NOMO-1 (cell line): ENCODE measurements at regions not wholly inside any gene's neighbourhood (a gene's known extent, or its start where the extent isn't known, plus 50 kb on each side); places are given as distances from the start of the nearest gene placed in this dataset.
"Not testable (repeated sequence)": the region's sequence is repeated elsewhere in the genome, so short reads cannot be mapped to it uniquely, and the experiment has no call there.

ENCODE experiments used
- DNase-seq, 2 experiments: peaks; one replicate each; lab custom pipeline; 2025; ENCODE audit not compliant: unreplicated experiment in 2 of 2; lab: John Stamatoyannopoulos, UW

GRCh38 chr13:83162493-83162892, 719.8 kb downstream of the SLITRK1 start:
- DNase-seq = no peak

DNA sequence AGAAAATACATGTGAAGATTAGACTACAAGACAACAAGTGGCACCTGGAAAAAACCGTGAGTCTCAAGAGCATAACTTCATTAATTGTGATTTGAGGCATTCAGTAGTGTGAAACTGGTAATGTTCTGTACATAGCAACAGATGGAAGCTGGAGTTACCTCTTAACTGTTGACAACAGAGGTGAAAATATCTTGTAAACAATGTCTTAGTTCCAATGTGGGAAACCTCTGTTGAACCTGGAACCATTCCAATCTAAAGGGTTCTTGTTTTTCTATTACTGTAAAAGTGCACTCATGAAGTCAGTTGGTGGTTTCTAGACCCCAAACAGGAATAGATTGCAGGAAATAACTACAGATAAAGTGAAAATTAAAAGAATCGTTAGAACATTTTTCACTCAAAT, 728.4 kb downstream of the SLITRK1 start:
- no peak for DNase-seq

DNA sequence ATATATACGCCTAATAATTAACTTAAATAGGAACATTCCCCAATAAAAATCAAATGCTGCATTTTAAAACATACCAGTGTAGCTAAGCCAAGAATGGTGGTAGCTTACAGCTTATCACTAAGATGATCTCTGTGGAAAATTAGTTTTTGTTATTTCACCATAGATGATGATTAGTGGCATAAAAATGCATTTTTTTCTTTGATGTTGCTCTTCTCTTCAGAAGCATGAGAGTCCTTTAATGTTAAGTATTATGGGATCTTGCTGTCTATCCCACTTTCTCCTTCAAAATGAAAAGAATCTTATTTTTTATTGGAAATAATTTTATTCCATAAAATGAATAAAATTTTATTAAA, 731.0 kb downstream of the SLITRK1 start:
- DNase-seq = no peak

DNA sequence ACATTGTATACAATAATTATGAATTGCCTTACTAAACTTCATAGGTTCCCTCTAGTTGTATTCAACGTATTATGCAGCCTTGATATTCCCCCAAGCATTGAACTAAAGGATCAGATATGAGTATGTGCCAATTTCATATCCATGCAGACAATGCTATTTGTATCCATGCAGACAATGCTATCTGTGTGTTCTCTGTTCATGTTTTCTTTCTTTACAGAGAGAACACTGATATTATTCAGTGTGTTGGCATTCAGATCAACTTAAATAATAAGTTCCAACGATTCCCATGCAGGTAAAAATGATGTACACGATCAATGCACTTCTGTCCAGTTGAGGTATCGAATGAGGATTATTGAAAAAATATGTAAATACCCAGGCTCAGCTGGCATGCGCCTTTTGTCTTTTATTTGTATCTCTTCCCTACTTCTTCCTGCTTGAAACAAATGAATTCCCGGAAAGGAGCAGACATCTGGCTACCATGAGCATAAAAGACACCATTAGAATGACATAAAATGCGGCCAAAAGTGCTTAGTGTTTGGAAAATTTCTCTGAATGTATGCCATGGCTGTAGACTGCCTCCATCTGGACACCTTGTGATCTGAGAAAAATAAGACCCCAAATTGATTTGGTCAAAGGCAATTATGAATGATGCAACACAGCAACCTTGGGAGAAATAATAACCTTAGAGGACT, 731.5 kb downstream of the SLITRK1 start:
- DNase-seq = no peak

- no peak for DNase-seq
These were observed 745.6 kb downstream of the SLITRK1 start for GRCh38 chr13:83136660-83137059.

DNA sequence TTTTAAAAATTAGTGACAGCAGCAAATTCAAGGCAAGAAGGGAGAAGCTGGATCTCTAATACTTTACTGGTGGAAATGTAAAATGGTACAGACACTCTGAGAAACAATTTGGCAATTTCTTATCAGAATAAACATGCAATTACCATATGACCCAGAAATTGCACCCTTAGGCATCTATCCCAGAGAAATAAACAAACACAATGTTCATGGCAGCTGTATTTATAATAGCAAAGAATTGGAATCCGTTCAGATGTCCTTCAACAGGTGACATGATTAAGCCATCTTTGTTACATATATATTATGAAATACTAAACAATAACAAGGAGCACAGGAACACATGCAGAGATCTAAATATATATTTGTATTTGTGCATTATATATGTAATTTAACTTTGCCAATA, 756.5 kb downstream of the SLITRK1 start:
- no peak for DNase-seq

- DNase-seq = no peak
These were observed 760.4 kb downstream of the SLITRK1 start for GRCh38 chr13:83121896-83122295.

DNA sequence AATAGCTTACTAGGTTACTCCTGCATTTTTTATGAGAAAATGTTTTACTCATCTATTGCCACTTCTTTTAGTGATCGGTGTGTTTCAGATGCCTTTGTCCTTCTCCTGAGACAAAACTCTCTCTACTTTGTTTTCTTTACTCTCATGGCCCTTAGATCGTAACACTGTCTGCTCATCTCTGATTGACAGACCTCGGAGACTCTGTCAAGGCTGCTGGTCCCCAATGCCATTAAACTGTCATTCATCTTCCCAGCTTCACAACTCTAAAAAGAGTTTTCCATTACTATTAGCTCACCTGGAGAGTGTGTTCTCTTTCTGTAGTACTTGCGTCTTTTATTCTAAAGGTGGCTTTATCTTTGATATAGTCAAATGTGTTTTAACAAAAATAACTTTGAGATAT, 765.2 kb downstream of the SLITRK1 start:
- DNase-seq = no peak

GRCh38 chr13:83101574-83102247, 780.6 kb downstream of the SLITRK1 start:
- not testable (repeated sequence) for DNase-seq

DNA sequence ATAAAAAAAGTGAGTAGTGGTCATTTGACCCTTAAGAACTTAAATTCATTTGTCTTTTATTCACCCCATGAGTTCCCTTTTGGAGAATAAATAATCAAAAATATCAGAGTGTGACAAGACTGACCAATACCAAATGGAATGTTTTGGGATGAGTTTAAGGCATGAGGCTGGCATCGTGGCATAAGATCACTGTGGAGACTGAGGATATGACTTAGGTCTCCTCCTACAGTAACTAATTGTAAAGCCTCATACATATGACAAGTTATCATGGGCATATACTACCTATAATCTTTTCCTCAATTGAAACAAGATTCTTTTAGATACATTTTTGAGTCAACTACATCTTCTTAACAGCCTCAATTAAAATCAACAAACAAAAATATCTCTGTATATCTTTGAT, 782.0 kb downstream of the SLITRK1 start:
- no peak for DNase-seq

DNA sequence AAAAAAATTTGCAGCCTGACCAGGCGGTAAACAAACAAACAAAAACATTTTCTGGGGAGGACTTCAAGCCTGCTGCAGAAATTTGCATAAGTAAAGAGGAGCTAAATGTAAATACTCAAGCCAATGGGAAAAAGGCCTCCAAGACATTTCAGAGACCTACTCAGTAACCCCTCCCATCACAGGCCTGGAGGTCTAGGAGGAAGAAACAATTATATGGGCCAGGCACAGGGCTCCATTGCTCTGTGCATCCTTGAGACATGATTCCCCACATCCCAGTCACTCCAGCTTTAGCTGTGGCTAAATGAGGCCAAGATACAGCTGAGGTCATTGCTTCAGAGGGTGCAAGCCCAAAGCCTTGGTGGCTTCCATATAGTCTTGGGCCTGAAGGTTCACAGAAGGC, 793.4 kb downstream of the SLITRK1 start:
- no peak for DNase-seq

DNA sequence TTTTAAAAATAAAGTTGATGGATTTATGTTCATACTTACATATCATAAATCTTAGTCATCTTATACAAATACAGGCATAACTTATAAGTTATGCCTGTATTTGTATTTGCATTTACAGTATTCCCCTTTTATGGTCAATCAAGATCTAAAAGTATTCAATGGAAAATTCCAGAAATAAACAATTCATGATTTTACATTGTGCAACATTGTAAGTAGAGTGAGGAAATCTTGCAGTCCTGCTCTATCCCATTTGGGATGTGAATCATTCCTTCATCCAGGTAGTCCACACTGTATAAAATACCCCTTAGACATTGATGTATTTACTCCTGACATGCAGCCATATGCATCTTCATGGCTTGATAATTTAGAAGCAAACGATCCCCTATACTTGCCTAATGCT, 795.3 kb downstream of the SLITRK1 start:
- no peak for DNase-seq

DNA sequence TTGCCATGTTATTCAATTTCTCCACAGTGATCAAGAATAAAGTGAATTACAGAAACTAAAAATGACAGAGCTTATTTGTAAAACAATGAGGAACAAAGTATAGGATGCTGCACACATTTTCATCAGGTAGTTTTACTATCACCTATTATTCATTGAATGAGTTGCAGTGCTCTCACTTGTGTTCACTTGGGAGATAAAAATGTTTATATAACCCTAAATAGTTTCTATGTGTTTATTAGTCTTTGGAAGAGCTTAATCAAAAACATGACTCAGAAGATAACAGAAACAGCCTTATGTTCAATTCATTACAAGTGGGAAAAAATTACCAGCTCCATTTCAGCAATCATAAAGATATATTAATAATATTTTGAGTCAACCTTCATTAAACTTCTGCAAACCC, 796.2 kb downstream of the SLITRK1 start:
- DNase-seq = no peak

GRCh38 chr13:83085186-83085900, 796.9 kb downstream of the SLITRK1 start:
- DNase-seq = no peak

DNA sequence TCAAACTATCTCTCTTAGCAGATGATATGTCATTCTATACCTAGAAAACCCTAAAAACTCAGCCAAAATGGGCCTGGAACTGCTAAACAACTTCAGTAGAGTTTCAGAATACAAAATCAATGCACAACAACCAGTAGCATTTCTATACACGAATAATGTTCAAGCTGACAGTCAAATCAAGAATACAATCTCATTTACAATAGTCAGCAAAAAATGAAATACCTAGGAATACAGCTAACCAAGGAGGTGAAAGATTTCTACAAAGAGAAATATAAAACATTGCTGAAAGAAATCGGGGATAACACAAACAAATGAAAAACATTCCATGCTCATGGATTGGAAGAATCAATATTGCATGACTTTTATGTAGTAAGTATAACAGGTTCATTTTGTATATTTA, 804.8 kb downstream of the SLITRK1 start:
- no peak for DNase-seq

- not testable (repeated sequence) for DNase-seq
These were observed 808.3 kb downstream of the SLITRK1 start for GRCh38 chr13:83073930-83074329.

GRCh38 chr13:83065108-83065507, 817.2 kb downstream of the SLITRK1 start:
- DNase-seq = no peak

DNA sequence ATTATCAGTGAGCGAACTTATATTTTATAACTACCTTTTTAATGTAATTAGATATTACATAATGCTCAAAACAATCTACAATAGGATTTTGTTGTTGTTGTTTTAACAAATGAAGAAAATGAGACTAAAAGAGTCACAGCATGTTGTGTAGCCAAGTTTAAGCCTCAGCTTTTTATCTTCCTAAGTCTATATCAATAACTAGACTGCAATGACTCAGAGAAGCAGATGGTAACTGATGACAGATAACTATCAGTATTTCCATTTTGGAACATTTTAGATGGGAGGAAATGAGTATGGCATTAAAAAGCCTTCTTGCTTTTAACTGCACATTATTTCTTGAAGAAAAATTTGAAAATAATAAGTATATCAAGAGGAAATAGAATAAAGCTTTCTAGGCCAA, 825.2 kb downstream of the SLITRK1 start:
- DNase-seq = no peak

- no peak for DNase-seq
These were observed 826.0 kb downstream of the SLITRK1 start for GRCh38 chr13:83056269-83056668.

DNA sequence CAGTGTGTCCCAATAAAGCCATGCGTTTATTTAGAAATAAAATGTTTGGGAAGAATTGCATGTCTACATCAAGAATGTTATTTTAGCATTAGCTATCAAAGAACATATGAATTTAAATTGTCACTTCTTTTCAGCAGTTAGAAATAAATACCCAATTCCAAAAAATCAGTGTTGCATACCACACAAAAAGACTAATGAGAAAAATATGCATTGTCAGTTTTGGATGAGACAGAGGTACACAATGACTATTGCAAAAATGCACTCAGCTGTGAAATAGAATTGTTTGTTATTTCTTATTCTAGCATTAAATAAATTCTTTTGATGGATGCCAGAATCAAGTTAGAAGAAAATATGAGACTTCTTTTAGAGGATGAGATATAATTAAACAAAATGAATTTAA, 833.9 kb downstream of the SLITRK1 start:
- DNase-seq = no peak

DNA sequence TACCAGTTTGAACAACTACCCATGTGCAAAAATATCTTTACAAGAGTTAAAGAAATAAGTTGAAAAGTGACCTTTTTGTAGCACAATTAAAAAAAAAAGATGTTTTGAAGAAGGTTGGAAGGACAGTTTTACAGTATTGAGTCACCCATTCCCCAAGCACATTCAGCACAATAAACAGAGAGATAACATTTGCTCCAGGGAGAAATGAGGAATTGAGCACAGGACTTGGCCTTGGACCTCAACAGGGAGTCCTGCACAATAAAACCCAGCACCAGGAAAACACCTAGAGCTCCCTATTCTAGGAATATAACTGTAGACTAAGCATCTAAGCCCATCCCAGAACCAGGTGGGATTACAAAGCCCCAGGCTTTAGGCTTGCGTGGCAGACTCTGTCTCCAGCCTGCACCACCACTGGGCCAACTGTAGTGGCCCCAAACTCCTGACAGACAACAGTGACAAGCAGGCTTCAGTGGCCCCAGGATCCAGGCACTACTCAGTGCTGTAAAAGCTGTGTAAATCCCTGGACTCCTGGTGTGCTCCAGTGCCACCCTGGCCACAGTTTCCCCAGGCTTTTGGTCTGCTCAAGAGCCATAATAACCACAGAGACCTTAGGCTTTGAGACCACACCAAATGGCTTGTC, 857.2 kb downstream of the SLITRK1 start:
- DNase-seq = no peak

GRCh38 chr13:83024232-83024631, 858.0 kb downstream of the SLITRK1 start:
- DNase-seq = no peak
